WTC11 (cell line): ENCODE measurements at regions not wholly inside any gene's neighbourhood (a gene's known extent, or its start where the extent isn't known, plus 50 kb on each side); places are given as distances from the start of the nearest gene placed in this dataset.

Source experiments
- FOXJ3 ChIP-seq: sonication (generic); formaldehyde crosslinking; IDR thresholded peaks from 2 replicates; pipeline ENCODE4 v1.9.0; 2021; ENCODE audit warnings: missing genetic modification reagents, mild to moderate bottlenecking, borderline replicate concordance
- ZBTB21 ChIP-seq: sonication (generic); formaldehyde crosslinking; IDR thresholded peaks from 2 replicates; pipeline ENCODE4 v1.8.1; 2023; ENCODE audit warnings: mild to moderate bottlenecking, missing genetic modification reagents, borderline replicate concordance
- TF ChIP-seq, protein P1 (sequence below): fragments of 200-600 bp; IDR thresholded peaks from 2 replicates; pipeline ENCODE4 v1.8.0; 2022; ENCODE audit warnings: antibody characterized with exemption
- TF ChIP-seq, protein P2 (sequence below): sonication (generic); formaldehyde crosslinking; IDR thresholded peaks from 2 replicates; pipeline ENCODE4 v1.8.0; 2022; ENCODE audit warnings: mild to moderate bottlenecking, missing genetic modification reagents
- TF ChIP-seq, protein P3 (sequence below): sonication (generic); formaldehyde crosslinking; IDR thresholded peaks from 2 replicates; pipeline ENCODE4 v1.8.1; 2023; ENCODE audit warnings: mild to moderate bottlenecking, missing genetic modification reagents, moderate library complexity

DNA sequence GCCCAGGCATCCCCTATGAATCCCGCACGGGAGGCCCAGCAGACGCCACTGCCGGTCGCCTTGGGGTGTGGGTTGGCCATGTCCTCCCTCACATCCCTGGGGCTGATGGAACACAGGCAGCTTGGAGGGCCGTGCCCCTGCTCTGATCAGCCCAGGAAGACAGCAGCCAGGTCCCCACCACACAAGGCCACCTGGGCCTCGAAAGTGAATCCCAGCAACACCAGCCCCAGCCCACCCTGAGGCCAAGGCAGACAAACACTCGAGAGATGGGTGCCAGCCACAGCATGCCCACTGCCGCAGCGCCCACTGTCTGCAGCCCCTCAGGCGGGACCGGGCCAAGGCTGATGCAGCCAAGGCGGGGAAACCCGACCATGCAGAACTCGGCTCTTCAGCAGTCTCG, 85.5 kb downstream of the HMX1 start:
- TF ChIP-seq, protein P1, sequence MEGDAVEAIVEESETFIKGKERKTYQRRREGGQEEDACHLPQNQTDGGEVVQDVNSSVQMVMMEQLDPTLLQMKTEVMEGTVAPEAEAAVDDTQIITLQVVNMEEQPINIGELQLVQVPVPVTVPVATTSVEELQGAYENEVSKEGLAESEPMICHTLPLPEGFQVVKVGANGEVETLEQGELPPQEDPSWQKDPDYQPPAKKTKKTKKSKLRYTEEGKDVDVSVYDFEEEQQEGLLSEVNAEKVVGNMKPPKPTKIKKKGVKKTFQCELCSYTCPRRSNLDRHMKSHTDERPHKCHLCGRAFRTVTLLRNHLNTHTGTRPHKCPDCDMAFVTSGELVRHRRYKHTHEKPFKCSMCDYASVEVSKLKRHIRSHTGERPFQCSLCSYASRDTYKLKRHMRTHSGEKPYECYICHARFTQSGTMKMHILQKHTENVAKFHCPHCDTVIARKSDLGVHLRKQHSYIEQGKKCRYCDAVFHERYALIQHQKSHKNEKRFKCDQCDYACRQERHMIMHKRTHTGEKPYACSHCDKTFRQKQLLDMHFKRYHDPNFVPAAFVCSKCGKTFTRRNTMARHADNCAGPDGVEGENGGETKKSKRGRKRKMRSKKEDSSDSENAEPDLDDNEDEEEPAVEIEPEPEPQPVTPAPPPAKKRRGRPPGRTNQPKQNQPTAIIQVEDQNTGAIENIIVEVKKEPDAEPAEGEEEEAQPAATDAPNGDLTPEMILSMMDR, result no peak
- TF ChIP-seq FOXJ3, result no peak
- TF ChIP-seq, protein P2, sequence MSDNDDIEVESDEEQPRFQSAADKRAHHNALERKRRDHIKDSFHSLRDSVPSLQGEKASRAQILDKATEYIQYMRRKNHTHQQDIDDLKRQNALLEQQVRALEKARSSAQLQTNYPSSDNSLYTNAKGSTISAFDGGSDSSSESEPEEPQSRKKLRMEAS (CRISPR knock-in tag), result no peak
- TF ChIP-seq, protein P3, sequence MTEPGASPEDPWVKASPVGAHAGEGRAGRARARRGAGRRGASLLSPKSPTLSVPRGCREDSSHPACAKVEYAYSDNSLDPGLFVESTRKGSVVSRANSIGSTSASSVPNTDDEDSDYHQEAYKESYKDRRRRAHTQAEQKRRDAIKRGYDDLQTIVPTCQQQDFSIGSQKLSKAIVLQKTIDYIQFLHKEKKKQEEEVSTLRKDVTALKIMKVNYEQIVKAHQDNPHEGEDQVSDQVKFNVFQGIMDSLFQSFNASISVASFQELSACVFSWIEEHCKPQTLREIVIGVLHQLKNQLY, result no peak
- no peak for TF ChIP-seq ZBTB21 (CRISPR knock-in tag)
